PFSK-1 (cell line): ENCODE measurements at regions not wholly inside any gene's neighbourhood (a gene's known extent, or its start where the extent isn't known, plus 50 kb on each side); places are given as distances from the start of the nearest gene placed in this dataset.

Source experiments
- FOXP2 ChIP-seq: optimal IDR thresholded peaks from 2 replicates; pipeline ENCODE3; 2011; ENCODE audit warnings: borderline replicate concordance, control low read depth, inconsistent platforms; ENCODE audit not compliant: insufficient read depth; ENCODE audit errors: extremely low read length, extremely low read depth
- POLR2AphosphoS5 ChIP-seq: IDR thresholded peaks from 2 replicates; pipeline ENCODE4 v1.6.1; 2012; ENCODE audit warnings: low read depth, mild to moderate bottlenecking, control low read depth, low read length, moderate library complexity
- REST ChIP-seq, 2 experiments: IDR thresholded peaks; 2 replicates each; pipeline versions ENCODE4 v1.6.1 to v1.8.0; 2011 to 2012; ENCODE audit warnings: low read depth in 2 of 2, low read length in 2 of 2, control low read depth in 1 of 2, inconsistent platforms in 1 of 2, mild to moderate bottlenecking in 1 of 2, moderate library complexity in 1 of 2; ENCODE audit not compliant: insufficient read depth in 1 of 2
- SIN3A ChIP-seq: IDR thresholded peaks from 2 replicates; pipeline ENCODE4 v1.6.1; 2012; ENCODE audit warnings: mild to moderate bottlenecking, low read length, moderate library complexity, borderline replicate concordance; ENCODE audit not compliant: insufficient read depth
- TAF1 ChIP-seq: IDR thresholded peaks from 2 replicates; pipeline ENCODE4 v1.6.1; 2012; ENCODE audit warnings: low read length, control low read depth, borderline replicate concordance; ENCODE audit not compliant: insufficient read depth

- TF ChIP-seq REST (IDR thresholded peaks at IDR 0.05; ENCODE audit: insufficient read depth in 1 of 2, low read depth in 2 of 2, low read length in 2 of 2) = peak in 1 of 2 experiments; percentile 72; a peak in 2 of 4 replicates
- no peak for TF ChIP-seq FOXP2
- no peak for TF ChIP-seq TAF1
- no peak for TF ChIP-seq POLR2AphosphoS5
- TF ChIP-seq SIN3A = no peak
These were observed 539.7 kb upstream of the KCND2 start for GRCh38 chr7:119733127-119733879.

DNA sequence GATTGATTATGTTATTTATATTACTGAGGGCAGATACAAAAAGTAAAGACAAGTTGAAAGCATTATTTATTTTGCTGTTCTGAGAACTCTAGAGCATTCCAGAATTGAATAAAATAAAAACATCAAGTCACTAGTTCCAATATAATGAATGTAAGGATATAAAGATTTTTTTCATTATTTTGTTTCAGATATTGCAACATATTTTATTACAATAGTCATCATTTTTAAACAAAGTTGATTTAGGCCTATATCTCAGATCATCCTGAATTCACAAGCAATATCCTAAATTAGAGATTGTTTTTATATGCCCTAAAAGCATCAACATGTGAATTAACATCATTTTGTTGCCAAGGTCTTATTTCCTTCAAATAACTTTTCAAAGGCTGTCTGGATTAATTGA, 535.6 kb upstream of the KCND2 start:
- TF ChIP-seq FOXP2 (no peak), REST (IDR thresholded peaks at IDR 0.05; ENCODE audit: insufficient read depth in 1 of 2, low read depth in 2 of 2, low read length in 2 of 2) (no peak), SIN3A (no peak), POLR2AphosphoS5 (no peak), TAF1 (no peak)

DNA sequence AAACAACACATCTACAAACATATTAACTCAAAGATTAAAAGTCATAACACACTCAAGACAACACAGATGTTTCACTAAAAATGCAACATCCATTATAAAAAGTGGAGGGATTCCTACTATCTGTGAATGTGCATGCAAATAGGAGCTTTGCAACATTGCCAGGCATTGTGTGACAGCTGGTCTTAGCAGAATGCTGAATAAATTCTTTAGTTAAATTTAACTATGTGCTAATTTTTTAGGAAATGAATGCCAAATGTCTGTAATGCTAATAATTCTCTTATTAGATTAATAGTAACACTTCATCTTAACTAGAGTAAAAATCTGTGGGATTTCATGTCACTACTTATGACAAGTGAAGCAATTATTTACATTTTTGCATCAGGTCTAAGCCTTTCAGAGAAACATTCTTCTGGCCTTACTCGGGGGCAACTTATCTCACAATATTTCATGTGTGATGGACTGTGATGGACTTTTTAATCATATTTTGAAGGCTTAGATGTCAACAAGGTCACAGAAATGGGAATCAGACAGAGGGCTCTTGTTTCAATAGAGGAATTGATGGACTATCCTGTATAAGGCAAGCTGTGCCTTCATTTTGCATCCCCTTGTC, 524.6 kb upstream of the KCND2 start:
- no peak for TF ChIP-seq REST (IDR thresholded peaks at IDR 0.05; ENCODE audit: insufficient read depth in 1 of 2, low read depth in 2 of 2, low read length in 2 of 2)
- no peak for TF ChIP-seq SIN3A
- no peak for TF ChIP-seq POLR2AphosphoS5
- no peak for TF ChIP-seq TAF1
- TF ChIP-seq FOXP2 = no peak

- TF ChIP-seq TAF1 = no peak
- TF ChIP-seq FOXP2 = no peak
- no peak for TF ChIP-seq POLR2AphosphoS5
- TF ChIP-seq SIN3A = no peak
- TF ChIP-seq REST (IDR thresholded peaks at IDR 0.05; ENCODE audit: insufficient read depth in 1 of 2, low read depth in 2 of 2, low read length in 2 of 2) = no peak
These were observed 524.0 kb upstream of the KCND2 start for GRCh38 chr7:119748991-119749390.
